H9 (cell line): ENCODE measurements at regions not wholly inside any gene's neighbourhood (a gene's known extent, or its start where the extent isn't known, plus 50 kb on each side); places are given as distances from the start of the nearest gene placed in this dataset.

Experiments
- DNase-seq: peaks from one replicate; pipeline ENCODE4 v3.0.0-alpha.2; 2017
- H2AFZ ChIP-seq: one replicate; pipeline ENCODE4 v1.6.1; 2013; ENCODE audit warnings: mild to moderate bottlenecking, low read length, control low read depth, moderate library complexity
- H2AK5ac ChIP-seq: 2 replicates; pipeline ENCODE4 v1.6.1; 2013; ENCODE audit warnings: low read length, control low read depth, mixed read lengths; ENCODE audit not compliant: insufficient read length
- H2BK120ac ChIP-seq: one replicate; pipeline ENCODE4 v1.6.1; 2013; ENCODE audit warnings: low read depth, mild to moderate bottlenecking, low read length, control low read depth, inconsistent platforms; ENCODE audit not compliant: poor library complexity, severe bottlenecking
- H2BK12ac ChIP-seq: 2 replicates; pipeline ENCODE4 v1.6.1; 2013; ENCODE audit warnings: low read length, control low read depth, mixed read lengths, low read depth; ENCODE audit not compliant: insufficient read length
- H2BK15ac ChIP-seq: 2 replicates; pipeline ENCODE4 v1.6.1; 2013; ENCODE audit warnings: low read depth, low read length, control low read depth
- H2BK20ac ChIP-seq: one replicate; pipeline ENCODE4 v1.6.1; 2013; ENCODE audit warnings: low read depth, mild to moderate bottlenecking, low read length, control low read depth, inconsistent platforms; ENCODE audit not compliant: poor library complexity, severe bottlenecking
- H2BK5ac ChIP-seq: 2 replicates; pipeline ENCODE4 v1.6.1; 2013; ENCODE audit warnings: low read length, control low read depth, mixed read lengths; ENCODE audit not compliant: insufficient read length
- H3K14ac ChIP-seq: 2 replicates; pipeline ENCODE4 v1.6.1; 2013; ENCODE audit warnings: low read length, control low read depth; ENCODE audit not compliant: insufficient read depth
- H3K18ac ChIP-seq: 2 replicates; pipeline ENCODE4 v1.6.1; 2013; ENCODE audit warnings: low read depth, mild to moderate bottlenecking, mixed read lengths, low read length, control low read depth; ENCODE audit not compliant: insufficient read length
- H3K23ac ChIP-seq: 2 replicates; pipeline ENCODE4 v1.6.1; 2013; ENCODE audit warnings: low read length, control low read depth, mixed read lengths, low read depth; ENCODE audit not compliant: insufficient read length
- H3K23me2 ChIP-seq: 2 replicates; pipeline ENCODE4 v1.6.1; 2013; ENCODE audit warnings: low read depth, mild to moderate bottlenecking, mixed read lengths, low read length, control low read depth; ENCODE audit not compliant: insufficient read length, poor library complexity, severe bottlenecking
- H3K27ac ChIP-seq: 2 replicates; pipeline ENCODE4 v1.5.1; 2013; ENCODE audit warnings: low read length, control low read depth, mixed read lengths, low read depth; ENCODE audit not compliant: insufficient read length
- H3K27me3 ChIP-seq: 2 replicates; pipeline ENCODE4 v1.6.1; 2013; ENCODE audit warnings: low read length, control low read depth, inconsistent platforms; ENCODE audit not compliant: insufficient read depth
- H3K4ac ChIP-seq: 2 replicates; pipeline ENCODE4 v1.6.1; 2013; ENCODE audit warnings: low read depth, mild to moderate bottlenecking, control low read depth, inconsistent platforms, low read length, moderate library complexity
- H3K4me1 ChIP-seq: 2 replicates; pipeline ENCODE4 v1.6.1; 2013; ENCODE audit warnings: low read length, control low read depth, inconsistent platforms; ENCODE audit not compliant: insufficient read depth
- H3K4me2 ChIP-seq: 2 replicates; pipeline ENCODE4 v1.6.1; 2013; ENCODE audit warnings: low read length, control low read depth, mixed read lengths; ENCODE audit not compliant: insufficient read length, insufficient read depth
- H3K56ac ChIP-seq: 2 replicates; pipeline ENCODE4 v1.6.1; 2013; ENCODE audit warnings: low read depth, mild to moderate bottlenecking, mixed read lengths, low read length, control low read depth; ENCODE audit not compliant: insufficient read length
- H3K79me1 ChIP-seq: 2 replicates; pipeline ENCODE4 v1.6.1; 2013; ENCODE audit warnings: low read depth, mild to moderate bottlenecking, moderate library complexity, low read length, control low read depth, inconsistent platforms; ENCODE audit not compliant: insufficient read depth, poor library complexity, severe bottlenecking
- H3K79me2 ChIP-seq: 2 replicates; pipeline ENCODE4 v1.6.1; 2013; ENCODE audit warnings: low read length, control low read depth, inconsistent platforms; ENCODE audit not compliant: insufficient read depth
- H3K9ac ChIP-seq: 2 replicates; pipeline ENCODE4 v1.6.1; 2013; ENCODE audit warnings: low read length, control low read depth, mixed read lengths; ENCODE audit not compliant: insufficient read length; ENCODE audit errors: extremely low read depth
- H3K9me3 ChIP-seq: one replicate; pipeline ENCODE4 v1.6.1; 2013; ENCODE audit warnings: low read depth, low read length, inconsistent platforms; ENCODE audit not compliant: control insufficient read depth
- H3T11ph ChIP-seq: one replicate; pipeline ENCODE4 v1.6.1; 2013; ENCODE audit warnings: mild to moderate bottlenecking, low read length, control low read depth, inconsistent platforms
- H4K20me1 ChIP-seq: one replicate; pipeline ENCODE4 v1.6.1; 2013; ENCODE audit not compliant: control insufficient read depth, insufficient read length, insufficient read depth
- H4K5ac ChIP-seq: 2 replicates; pipeline ENCODE4 v1.6.1; 2013; ENCODE audit warnings: low read depth, mild to moderate bottlenecking, mixed read lengths, low read length, control low read depth; ENCODE audit not compliant: insufficient read length
- H4K8ac ChIP-seq: replicated peaks from 2 replicates; pipeline ENCODE4 v1.6.1; 2013; ENCODE audit warnings: low read length, control low read depth, mixed read lengths, low read depth; ENCODE audit not compliant: insufficient read length
- H4K91ac ChIP-seq: 2 replicates; pipeline ENCODE4 v1.6.1; 2013; ENCODE audit warnings: low read depth, mild to moderate bottlenecking, moderate library complexity, mixed read lengths, low read length, control low read depth; ENCODE audit not compliant: insufficient read length
- H3K27ac Mint-ChIP-seq, 3 experiments: 2 replicates in 2 of 3; 3 replicates in 1 of 3; pipeline ENCODE4 v1.8.0; 2020 to 2021; ENCODE audit warnings: mixed read lengths in 3 of 3, mild to moderate bottlenecking in 1 of 3, moderate library complexity in 1 of 3
- H3K27me3 Mint-ChIP-seq: 2 replicates; pipeline ENCODE4 v1.8.0; 2021; ENCODE audit warnings: low read depth, mild to moderate bottlenecking, moderate library complexity, mixed read lengths
- H3K36me3 Mint-ChIP-seq, 3 experiments: 2 replicates in 2 of 3; 3 replicates in 1 of 3; pipeline ENCODE4 v1.8.0; 2020 to 2021; ENCODE audit warnings: low read depth in 3 of 3, mixed read lengths in 3 of 3; ENCODE audit not compliant: insufficient read depth in 1 of 3
- H3K4me1 Mint-ChIP-seq, 2 experiments: 2 replicates each; pipeline ENCODE4 v1.8.0; 2020; ENCODE audit warnings: mixed read lengths in 2 of 2
- H3K4me3 Mint-ChIP-seq, 2 experiments: 2 replicates in 1 of 2; 3 replicates in 1 of 2; pipeline ENCODE4 v1.8.0; 2020 to 2021; ENCODE audit warnings: mild to moderate bottlenecking in 2 of 2, mixed read lengths in 2 of 2, moderate library complexity in 1 of 2
- H3K9me3 Mint-ChIP-seq, 2 experiments: 2 replicates in 1 of 2; 3 replicates in 1 of 2; pipeline ENCODE4 v1.8.0; 2020; ENCODE audit warnings: mild to moderate bottlenecking in 2 of 2, mixed read lengths in 2 of 2, moderate library complexity in 1 of 2
- CTCF ChIP-seq: fragments of 200-600 bp; sonication (generic); conservative IDR thresholded peaks from 3 replicates; pipeline ENCODE4 v1.8.0; 2021; ENCODE audit warnings: antibody characterized with exemption, mild to moderate bottlenecking
- WGBS: extraction: QIAGEN DNeasy Blood & Tissue Kit; methylation state at CpG from one replicate; pipeline ENCODE4 v1.1.7; 2013; ENCODE audit warnings: missing lambda C conversion rate, low lambda C conversion rate, mixed read lengths; ENCODE audit not compliant: insufficient read length; ENCODE audit errors: extremely low coverage; 5-methylcytosine and 5-hydroxymethylcytosine counted together

DNA sequence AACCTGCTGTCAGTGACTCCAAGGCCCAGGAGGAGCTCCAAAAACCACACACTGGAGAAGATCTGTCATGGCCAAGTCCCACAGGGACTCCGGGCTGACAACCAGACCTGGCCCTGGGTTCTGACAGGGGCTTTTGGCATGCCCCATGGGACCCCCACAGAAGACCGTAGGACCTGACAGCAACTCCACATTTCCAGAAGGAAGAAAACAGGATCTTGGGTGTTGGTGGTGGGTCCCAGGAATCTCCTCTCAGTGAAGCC is 275.9 kb upstream of the HS6ST1 start:
- Histone ChIP-seq H3K4me1 (no peaks in the 10 kb centered on the region), H2BK15ac (no peak overlapping the region), H3K14ac (no peak overlapping the region), H4K8ac (no peak overlapping the region), H3K56ac (no peak overlapping the region), H3K9ac (no peak overlapping the region), H2BK5ac (no peak overlapping the region), H2BK12ac (no peak overlapping the region), H4K5ac (no peak overlapping the region), H3K79me1 (no peaks in the 10 kb centered on the region), H2AK5ac (no peak overlapping the region), H3K18ac (no peak overlapping the region), H3K27ac (no peak overlapping the region), H4K20me1 (no peaks in the 10 kb centered on the region), H3K4ac (no peak overlapping the region), H3K23me2 (no peaks in the 10 kb centered on the region), H4K91ac (no peak overlapping the region), H3K23ac (no peak overlapping the region), H3K4me2 (no peak overlapping the region), H2BK20ac (no peak overlapping the region), H2AFZ (no peak overlapping the region), H3T11ph (no peak overlapping the region), H3K79me2 (no peaks in the 10 kb centered on the region), H3K9me3 (no peaks in the 10 kb centered on the region), H3K27me3 (no peaks in the 10 kb centered on the region), H2BK120ac (no peak overlapping the region)
- Mint-ChIP-seq H3K4me1 (peaks cover 8 to 14% of the 10 kb centered on the region in 2 experiments), H3K27me3 (peaks cover 4% of the 10 kb centered on the region; the same call in 1 of the 2 replicates), H3K9me3 (no peaks in the 10 kb centered on the region), H3K27ac (no peak overlapping the region; a peak in 2 of 7 replicates), H3K36me3 (no peaks in the 10 kb centered on the region), H3K4me3 (no peak overlapping the region)
- no peak for DNase-seq
- TF ChIP-seq CTCF = no peak
- no CpG with 5 or more reads among the region's 2 CpGs for WGBS
